Esophagus (tissue), 2 donors: ENCODE measurements at regions not wholly inside any gene's neighbourhood (a gene's known extent, or its start where the extent isn't known, plus 50 kb on each side); places are given as distances from the start of the nearest gene placed in this dataset.
"Not testable (repeated sequence)": the region's sequence is repeated elsewhere in the genome, so short reads cannot be mapped to it uniquely, and the experiment has no call there.

Experiments
- H3K27ac ChIP-seq, 2 donors: one replicate each; pipeline ENCODE4 v1.5.1; 2013; ENCODE audit warnings: low read depth in 2 of 2, mild to moderate bottlenecking in 2 of 2, inconsistent platforms in 1 of 2, low read length in 1 of 2, moderate library complexity in 1 of 2
- H3K27me3 ChIP-seq, 2 donors: one replicate each; pipeline ENCODE4 v1.6.1; 2013; ENCODE audit warnings: low read length in 2 of 2, control low read depth in 1 of 2, mild to moderate bottlenecking in 1 of 2; ENCODE audit not compliant: insufficient read depth in 2 of 2, control insufficient read depth in 1 of 2
- H3K36me3 ChIP-seq, 2 donors: one replicate each; pipeline ENCODE4 v1.6.1; 2013; ENCODE audit warnings: low read length in 1 of 2; ENCODE audit not compliant: control insufficient read depth in 2 of 2, insufficient read depth in 2 of 2
- H3K4me1 ChIP-seq, 2 donors: one replicate each; pipeline ENCODE4 v1.6.1; 2013; ENCODE audit warnings: low read length in 1 of 2; ENCODE audit not compliant: control insufficient read depth in 2 of 2, insufficient read depth in 2 of 2
- H3K4me3 ChIP-seq, 2 donors: one replicate each; pipeline ENCODE4 v1.5.1; 2013; ENCODE audit warnings: low read length in 2 of 2, mild to moderate bottlenecking in 2 of 2, low read depth in 1 of 2, moderate library complexity in 1 of 2
- H3K9me3 ChIP-seq, 2 donors: one replicate each; pipeline ENCODE4 v1.6.1; 2013; ENCODE audit warnings: mild to moderate bottlenecking in 2 of 2, low read depth in 1 of 2, low read length in 1 of 2, moderate library complexity in 1 of 2; ENCODE audit not compliant: control insufficient read depth in 2 of 2, insufficient read depth in 1 of 2
- WGBS, 2 donors: extraction: QIAGEN DNeasy Blood & Tissue Kit; methylation state at CpG; one replicate each; pipeline ENCODE4 v1.1.7; 2013; 5-methylcytosine and 5-hydroxymethylcytosine counted together
- donor health status: healthy with polysubstance abuse.
- donor health status: Bipolar disorder and iron deficiency.

- H3K27me3 ChIP-seq = peaks cover 0 to 16% of the 10 kb centered on the region in 2 donors
- H3K9me3 ChIP-seq = no peaks in the 10 kb centered on the region
- WGBS, 2 donors = 67 to 76% methylated on average over 1 of the region's 1 CpG
- no peaks in the 10 kb centered on the region for H3K36me3 ChIP-seq
- H3K4me1 ChIP-seq = no peaks in the 10 kb centered on the region
- no peak overlapping the region for H3K27ac ChIP-seq
- H3K4me3 ChIP-seq = no peak overlapping the region
These were observed 91.0 kb downstream of the OR13H1 start for GRCh38 chrX:131634900-131635299.

- H3K27ac ChIP-seq = no peak overlapping the region
- H3K9me3 ChIP-seq = no peaks in the 10 kb centered on the region
- H3K4me3 ChIP-seq = no peak overlapping the region
- H3K27me3 ChIP-seq = peaks cover 0 to 10% of the 10 kb centered on the region in 2 donors
- no peaks in the 10 kb centered on the region for H3K36me3 ChIP-seq
- H3K4me1 ChIP-seq = no peaks in the 10 kb centered on the region
- WGBS, 2 donors = 54 to 73% methylated on average over 1 of the region's 1 CpG
These were observed 102.2 kb downstream of the OR13H1 start for GRCh38 chrX:131646106-131646505.

GRCh38 chrX:131649741-131650140 is 105.9 kb downstream of the OR13H1 start:
- H3K4me3 ChIP-seq = no peak overlapping the region
- 68 to 77% methylated on average over 5 of the region's 5 CpGs for whole genome bisulfite sequencing, 2 donors
- no peak overlapping the region for H3K27ac ChIP-seq
- no peaks in the 10 kb centered on the region for H3K9me3 ChIP-seq
- H3K4me1 ChIP-seq = no peaks in the 10 kb centered on the region
- peaks cover 0 to 8% of the 10 kb centered on the region in 2 donors for H3K27me3 ChIP-seq
- H3K36me3 ChIP-seq = no peaks in the 10 kb centered on the region

- 68 to 69% methylated on average over 4 of the region's 4 CpGs for WGBS, 2 donors
- Histone ChIP-seq H3K27ac (no peak overlapping the region), H3K4me3 (no peak overlapping the region), H3K4me1 (no peaks in the 10 kb centered on the region), H3K27me3 (peaks cover 0 to 10% of the 10 kb centered on the region in 2 donors), H3K36me3 (no peaks in the 10 kb centered on the region), H3K9me3 (no peaks in the 10 kb centered on the region)
These were observed 107.0 kb downstream of the OR13H1 start for GRCh38 chrX:131650637-131651410.

GRCh38 chrX:131663726-131664125 is 119.9 kb downstream of the OR13H1 start:
- not testable (repeated sequence) for H3K36me3 ChIP-seq

GRCh38 chrX:131671735-131672134 is 127.9 kb downstream of the OR13H1 start:
- 43 to 51% methylated on average over 2 of the region's 2 CpGs for WGBS, 2 donors
- H3K4me1 ChIP-seq = no peaks in the 10 kb centered on the region
- H3K27ac ChIP-seq = no peak overlapping the region
- no peak overlapping the region for H3K4me3 ChIP-seq
- H3K27me3 ChIP-seq = no peaks in the 10 kb centered on the region
- H3K9me3 ChIP-seq = no peaks in the 10 kb centered on the region
- H3K36me3 ChIP-seq = no peaks in the 10 kb centered on the region

More at GRCh38 chrX:131663726-131664125, 119.9 kb downstream of the OR13H1 start:
- not testable (repeated sequence) for H3K4me3 ChIP-seq, H3K9me3 ChIP-seq, H3K4me1 ChIP-seq, H3K27ac ChIP-seq, H3K27me3 ChIP-seq
- WGBS, 2 donors = 92 to 96% methylated on average over 9 of the region's 9 CpGs

GRCh38 chrX:131675596-131676194 is 131.8 kb downstream of the OR13H1 start:
- H3K27ac ChIP-seq = no peak overlapping the region
- no peaks in the 10 kb centered on the region for H3K27me3 ChIP-seq
- no peaks in the 10 kb centered on the region for H3K36me3 ChIP-seq
- 10 to 11% methylated on average over 1 of the region's 1 CpG for WGBS, 2 donors
- H3K4me1 ChIP-seq = no peaks in the 10 kb centered on the region
- no peaks in the 10 kb centered on the region for H3K9me3 ChIP-seq
- no peak overlapping the region for H3K4me3 ChIP-seq

- Histone ChIP-seq H3K9me3 (no peaks in the 10 kb centered on the region), H3K27ac (no peak overlapping the region), H3K4me3 (no peak overlapping the region), H3K36me3 (no peaks in the 10 kb centered on the region), H3K4me1 (no peaks in the 10 kb centered on the region), H3K27me3 (no peaks in the 10 kb centered on the region)
- 39 to 45% methylated on average over 19 to 20 of the region's 20 CpGs for WGBS, 2 donors
These were observed 134.1 kb downstream of the OR13H1 start for GRCh38 chrX:131677655-131678628.

- not testable (repeated sequence) for H3K9me3 ChIP-seq, H3K36me3 ChIP-seq, H3K4me3 ChIP-seq, H3K4me1 ChIP-seq, H3K27ac ChIP-seq, H3K27me3 ChIP-seq
- 59 to 84% methylated on average over 1 of the region's 1 CpG for WGBS, 2 donors
These were observed 138.9 kb downstream of the OR13H1 start for GRCh38 chrX:131682735-131683134.
